SJCRH30 (cell line): ENCODE measurements at regions not wholly inside any gene's neighbourhood (a gene's known extent, or its start where the extent isn't known, plus 50 kb on each side); places are given as distances from the start of the nearest gene placed in this dataset.
"Not testable (repeated sequence)": the region's sequence is repeated elsewhere in the genome, so short reads cannot be mapped to it uniquely, and the experiment has no call there.

Experiments
- DNase-seq, 2 experiments: peaks; one replicate each; pipeline ENCODE4 v3.0.0-alpha.2; 2015 to 2020
- H3K27ac ChIP-seq: fragments of 250-450 bp; sonication (Bioruptor Pico); 2 replicates; pipeline ENCODE4 v1.5.1; 2020; ENCODE audit warnings: mild to moderate bottlenecking, moderate library complexity
- H3K27me3 ChIP-seq: fragments of 250-450 bp; sonication (Bioruptor Pico); 2 replicates; pipeline ENCODE4 v1.5.1; 2020; ENCODE audit warnings: mild to moderate bottlenecking, moderate library complexity
- H3K36me3 ChIP-seq: fragments of 250-450 bp; sonication (Bioruptor Pico); 2 replicates; pipeline ENCODE4 v1.5.1; 2020; ENCODE audit warnings: mild to moderate bottlenecking, moderate library complexity
- H3K4me1 ChIP-seq: fragments of 250-450 bp; sonication (Bioruptor Pico); 2 replicates; pipeline ENCODE4 v1.5.1; 2020; ENCODE audit warnings: mild to moderate bottlenecking, moderate library complexity
- H3K4me3 ChIP-seq: fragments of 250-450 bp; sonication (Bioruptor Pico); 2 replicates; pipeline ENCODE4 v1.5.1; 2020; ENCODE audit warnings: mild to moderate bottlenecking, moderate library complexity
- H3K9me3 ChIP-seq: fragments of 250-450 bp; sonication (Bioruptor Pico); replicated peaks from 2 replicates; pipeline ENCODE4 v1.5.1; 2020; ENCODE audit warnings: mild to moderate bottlenecking, moderate library complexity

DNA sequence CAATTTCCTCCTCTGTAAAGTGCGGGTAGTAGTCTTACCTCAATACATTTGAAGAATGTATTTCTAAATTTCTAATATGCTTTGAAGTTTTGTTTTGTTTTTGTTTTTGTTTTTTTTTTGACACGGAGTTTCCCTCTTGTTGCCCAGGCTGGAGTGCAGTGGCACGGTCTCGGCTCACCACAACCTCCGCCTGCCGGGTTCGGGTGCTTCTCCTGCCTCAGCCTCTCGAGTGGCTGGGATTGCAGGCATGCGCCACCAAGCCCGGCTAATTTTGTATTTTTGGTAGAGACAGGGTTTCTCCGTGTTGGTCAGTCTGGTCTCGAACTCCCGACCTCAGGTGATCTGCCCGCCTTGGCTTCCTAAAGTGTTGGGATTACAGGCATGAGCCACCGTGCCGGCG lies 261.8 kb downstream of the RNF144A start:
- not testable (repeated sequence) for H3K36me3 ChIP-seq, H3K9me3 ChIP-seq, H3K27me3 ChIP-seq, H3K4me3 ChIP-seq, H3K4me1 ChIP-seq, H3K27ac ChIP-seq, DNase-seq

DNA sequence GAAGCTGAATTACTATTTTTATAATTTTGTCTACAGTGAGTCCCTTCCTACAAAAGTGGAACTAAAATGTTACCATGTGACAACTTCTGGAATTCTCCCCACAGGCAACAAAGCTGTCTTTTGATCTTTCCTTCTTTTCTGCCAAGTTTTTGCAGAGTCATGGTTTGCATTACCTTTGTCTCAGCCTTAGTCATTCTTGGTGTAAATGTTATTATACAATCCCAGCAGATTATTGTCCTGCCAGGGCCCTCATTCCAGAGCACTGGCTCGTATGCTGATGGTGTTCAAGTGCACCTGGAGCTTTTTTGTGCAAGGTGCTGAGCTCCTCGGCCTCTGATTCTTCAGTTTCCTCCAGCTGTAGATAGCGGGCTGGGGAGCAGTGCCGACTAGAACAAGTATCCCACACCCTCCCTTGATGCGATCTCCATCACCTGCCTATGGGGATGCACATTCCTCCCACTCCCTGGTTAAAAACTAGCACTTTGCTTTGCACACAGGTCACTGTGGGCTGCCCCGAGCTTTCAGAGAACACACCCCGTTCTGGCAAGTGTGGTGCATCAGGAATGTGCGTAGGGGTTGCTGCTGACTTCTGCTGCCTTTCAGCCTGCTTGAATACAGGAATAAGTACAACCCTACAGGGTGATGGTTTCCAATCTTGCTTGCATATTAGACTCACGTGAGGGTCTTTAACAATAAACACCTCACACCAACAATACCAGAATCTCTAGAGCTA lies 263.6 kb downstream of the RNF144A start:
- H3K27ac ChIP-seq: no peak overlapping the region
- no peaks in the 10 kb centered on the region for H3K27me3 ChIP-seq
- no peaks in the 10 kb centered on the region for H3K4me1 ChIP-seq
- DNase-seq: no peak
- H3K36me3 ChIP-seq: no peaks in the 10 kb centered on the region
- no peaks in the 10 kb centered on the region for H3K9me3 ChIP-seq
- no peak overlapping the region for H3K4me3 ChIP-seq

DNA sequence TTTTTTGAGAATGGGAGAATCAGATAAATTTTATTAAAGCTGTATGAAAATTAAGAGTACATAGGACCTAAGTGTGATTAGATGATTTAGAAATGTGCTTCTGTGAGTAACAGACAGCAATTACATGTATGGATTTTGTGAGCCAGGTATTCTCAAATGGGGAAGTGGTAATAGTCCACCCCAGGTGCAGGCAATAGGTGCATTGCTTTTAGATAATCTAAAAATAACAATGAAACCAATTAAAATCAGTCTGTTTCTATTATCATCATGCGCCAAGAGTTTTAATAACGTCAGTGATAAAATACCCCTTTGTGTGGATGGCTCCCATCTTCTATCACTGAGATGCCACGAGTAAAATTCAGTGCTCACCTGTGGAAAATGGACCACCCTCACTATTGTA lies 265.3 kb downstream of the RNF144A start:
- Histone ChIP-seq H3K27ac (no peak overlapping the region), H3K4me1 (no peaks in the 10 kb centered on the region), H3K4me3 (no peak overlapping the region), H3K27me3 (no peaks in the 10 kb centered on the region), H3K9me3 (no peaks in the 10 kb centered on the region), H3K36me3 (no peaks in the 10 kb centered on the region)
- DNase-seq: no peak

DNA sequence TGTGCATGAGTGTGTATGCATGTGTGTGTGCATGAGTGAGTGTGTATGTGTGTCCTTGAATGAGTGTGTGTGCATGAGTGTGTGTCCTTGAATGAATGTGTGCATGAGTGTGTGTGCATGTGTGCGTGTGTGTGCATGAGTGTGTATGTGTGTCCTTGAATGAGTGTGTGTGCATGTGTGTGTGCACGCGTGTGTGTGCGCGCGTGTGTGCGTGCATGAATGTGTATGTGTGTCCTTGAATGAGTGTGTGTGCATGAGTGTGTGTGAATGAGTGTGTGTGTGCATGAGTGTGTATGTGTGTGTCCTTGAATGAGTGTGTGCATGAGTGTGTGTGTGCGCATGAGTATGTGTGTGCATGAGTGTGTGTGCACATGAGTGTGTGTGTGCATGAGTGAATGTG lies 271.9 kb downstream of the RNF144A start:
- H3K4me1 ChIP-seq: peaks cover 11% of the 10 kb centered on the region
- no peak overlapping the region for H3K27ac ChIP-seq
- H3K9me3 ChIP-seq: peaks cover 3% of the 10 kb centered on the region; the same call in 1 of the 2 replicates
- H3K4me3 ChIP-seq: no peak overlapping the region
- DNase-seq: no peak
- H3K36me3 ChIP-seq: no peaks in the 10 kb centered on the region
- no peaks in the 10 kb centered on the region for H3K27me3 ChIP-seq

DNA sequence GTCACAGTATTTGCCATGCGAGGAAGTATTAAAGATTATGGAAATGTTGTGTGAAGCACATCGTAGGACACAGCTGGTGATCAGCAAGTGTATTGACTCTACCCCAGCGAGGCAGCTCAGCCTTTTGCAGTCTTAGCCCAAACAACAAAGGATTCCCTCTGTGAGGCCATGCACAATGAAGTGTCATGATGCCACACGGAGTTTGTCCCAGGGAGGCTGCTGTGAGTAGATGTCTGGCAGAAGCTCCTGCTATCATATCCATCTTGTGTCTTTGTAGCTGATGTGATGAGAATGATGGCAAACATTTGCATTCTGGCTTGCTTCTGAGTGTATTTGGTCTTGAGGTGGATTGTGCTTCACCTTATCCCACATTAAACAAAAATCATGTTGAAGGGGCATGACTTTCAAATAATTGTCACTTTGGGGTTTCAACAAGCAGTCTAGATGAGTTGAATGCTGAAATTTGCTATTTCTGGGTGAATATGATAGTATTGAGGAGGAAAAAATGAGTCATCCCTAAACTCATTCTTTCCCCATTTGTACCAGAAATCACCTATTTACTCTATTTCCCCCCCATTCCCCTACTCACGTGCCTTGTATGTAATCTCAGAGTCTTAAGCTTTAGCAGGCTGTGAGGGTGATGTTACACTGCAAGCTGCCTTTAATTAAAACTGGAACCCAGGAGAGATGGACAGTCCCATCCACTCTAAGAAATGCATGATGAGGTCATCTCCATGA lies 273.5 kb downstream of the RNF144A start:
- Histone ChIP-seq H3K27ac (no peak overlapping the region), H3K4me3 (no peak overlapping the region), H3K27me3 (no peaks in the 10 kb centered on the region), H3K4me1 (peaks cover 11% of the 10 kb centered on the region), H3K9me3 (peaks cover 3% of the 10 kb centered on the region; the same call in 1 of the 2 replicates), H3K36me3 (no peaks in the 10 kb centered on the region)
- no peak for DNase-seq

DNA sequence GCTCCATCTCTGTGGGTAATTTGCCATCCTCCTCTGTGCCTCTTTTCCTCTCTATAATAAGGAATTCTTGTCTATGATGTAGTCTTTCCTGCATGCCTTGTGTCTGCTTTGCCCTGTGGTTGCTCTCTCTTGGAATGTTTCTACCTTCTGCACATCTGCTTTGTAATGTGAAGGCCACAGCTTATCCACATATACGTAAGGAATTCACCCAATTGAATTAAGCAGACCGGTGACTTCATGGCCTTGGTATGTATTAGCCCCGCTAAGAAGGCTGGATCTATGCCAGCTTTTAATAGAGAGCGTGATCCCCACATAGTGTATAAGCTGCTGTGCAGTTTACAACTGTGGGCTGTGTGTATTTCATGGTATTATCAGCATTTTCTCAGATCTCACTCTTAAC lies 274.7 kb downstream of the RNF144A start:
- peak overlapping the region; percentile 20; the same call in 1 of the 2 replicates for H3K27ac ChIP-seq

DNA sequence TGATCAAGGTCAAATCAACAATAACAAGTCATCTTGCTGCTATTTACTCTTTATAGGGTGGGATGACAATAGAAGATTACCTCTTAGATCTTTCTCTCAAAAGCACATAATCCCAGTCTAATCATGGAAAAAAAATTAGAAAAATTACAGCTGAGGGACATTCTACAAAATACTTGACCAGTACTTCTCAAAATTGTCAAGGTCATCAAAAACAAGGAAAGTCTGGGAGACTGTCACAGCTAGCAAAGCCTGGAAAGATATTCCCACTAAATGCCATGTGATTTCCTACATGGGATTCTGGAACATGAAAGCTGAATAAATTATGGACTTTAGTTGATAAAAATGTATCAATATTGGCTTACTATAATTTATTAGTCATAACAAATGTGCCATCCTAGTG lies 276.2 kb downstream of the RNF144A start:
- Histone ChIP-seq H3K27me3 (no peaks in the 10 kb centered on the region), H3K36me3 (no peaks in the 10 kb centered on the region), H3K4me1 (peaks cover 11% of the 10 kb centered on the region), H3K4me3 (no peak overlapping the region), H3K9me3 (peaks cover 3% of the 10 kb centered on the region; the same call in 1 of the 2 replicates), H3K27ac (no peak overlapping the region)
- no peak for DNase-seq

More for the DNA sequence above, 274.7 kb downstream of the RNF144A start:
- H3K36me3 ChIP-seq: no peaks in the 10 kb centered on the region
- peaks cover 11% of the 10 kb centered on the region for H3K4me1 ChIP-seq
- peaks cover 3% of the 10 kb centered on the region; the same call in 1 of the 2 replicates for H3K9me3 ChIP-seq
- H3K4me3 ChIP-seq: no peak overlapping the region
- DNase-seq: peak; percentile 79
- no peaks in the 10 kb centered on the region for H3K27me3 ChIP-seq

DNA sequence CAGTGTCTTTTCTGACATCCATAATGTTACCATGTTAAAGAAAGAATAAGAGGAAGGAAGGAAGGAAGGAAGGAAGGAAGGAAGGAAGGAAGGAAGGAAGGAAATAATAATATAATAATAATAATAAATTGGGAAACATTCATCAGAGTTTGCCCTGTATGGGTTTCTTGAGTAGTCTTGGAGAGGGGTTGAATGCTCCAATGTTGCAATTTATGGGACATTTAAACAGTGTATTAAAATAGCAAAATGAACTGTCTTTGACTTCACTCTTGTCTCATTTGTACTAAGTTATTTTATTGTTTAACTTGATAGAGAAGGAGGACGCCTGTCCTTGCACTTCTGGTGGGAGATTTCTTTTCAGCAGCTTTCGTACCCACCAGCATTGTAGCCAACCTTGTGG lies 277.7 kb downstream of the RNF144A start:
- Histone ChIP-seq H3K27me3 (no peaks in the 10 kb centered on the region), H3K9me3 (peaks cover 3% of the 10 kb centered on the region; the same call in 1 of the 2 replicates), H3K4me1 (peaks cover 11% of the 10 kb centered on the region), H3K27ac (no peak overlapping the region), H3K36me3 (no peaks in the 10 kb centered on the region), H3K4me3 (no peak overlapping the region)
- DNase-seq: no peak

DNA sequence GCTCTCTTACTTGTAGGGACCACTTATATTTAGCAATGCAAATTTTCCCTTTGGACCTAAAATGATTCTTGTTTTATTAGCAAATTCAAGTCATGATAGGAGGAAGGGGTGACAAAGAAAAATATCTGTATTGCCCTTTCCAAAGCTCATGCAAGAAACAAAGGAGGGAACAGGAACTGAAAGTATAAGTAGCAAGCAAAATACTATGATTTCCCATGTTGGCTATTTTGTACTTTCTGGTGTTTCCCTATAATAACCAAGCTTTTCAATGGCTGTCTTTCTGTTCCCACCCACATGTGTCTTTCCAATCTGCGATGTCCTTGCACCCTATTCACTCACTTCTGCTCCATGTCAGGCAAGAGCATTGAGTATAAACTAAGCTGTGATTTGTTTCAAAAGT lies 279.7 kb downstream of the RNF144A start:
- H3K27me3 ChIP-seq: no peaks in the 10 kb centered on the region
- H3K4me1 ChIP-seq: no peaks in the 10 kb centered on the region; the same call in 1 of the 2 replicates
- no peak for DNase-seq
- H3K36me3 ChIP-seq: no peaks in the 10 kb centered on the region
- H3K27ac ChIP-seq: no peak overlapping the region
- no peaks in the 10 kb centered on the region for H3K9me3 ChIP-seq
- H3K4me3 ChIP-seq: no peak overlapping the region

DNA sequence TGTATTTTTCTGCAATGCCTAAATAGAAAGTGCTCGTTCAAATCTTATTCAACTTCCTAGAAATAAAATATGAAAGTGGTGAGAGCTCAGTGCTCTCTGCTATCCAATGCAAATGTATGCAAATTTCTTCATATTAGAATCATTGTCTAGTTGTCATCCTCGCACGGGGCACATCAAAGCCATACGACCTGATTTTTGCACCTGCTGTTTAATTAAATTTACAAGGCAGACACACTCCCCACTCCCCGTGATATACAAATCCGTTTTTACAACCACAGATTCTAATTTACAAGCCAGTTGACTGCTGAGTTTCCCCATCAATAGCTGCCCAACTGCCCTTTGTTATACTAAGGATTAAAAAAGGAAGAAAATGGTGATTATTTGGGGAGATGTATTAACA lies 284.6 kb downstream of the RNF144A start:
- no peak for DNase-seq
- no peak overlapping the region for H3K27ac ChIP-seq
- no peaks in the 10 kb centered on the region for H3K27me3 ChIP-seq
- H3K9me3 ChIP-seq: no peaks in the 10 kb centered on the region
- H3K4me3 ChIP-seq: no peak overlapping the region
- no peaks in the 10 kb centered on the region for H3K36me3 ChIP-seq
- no peaks in the 10 kb centered on the region for H3K4me1 ChIP-seq

DNA sequence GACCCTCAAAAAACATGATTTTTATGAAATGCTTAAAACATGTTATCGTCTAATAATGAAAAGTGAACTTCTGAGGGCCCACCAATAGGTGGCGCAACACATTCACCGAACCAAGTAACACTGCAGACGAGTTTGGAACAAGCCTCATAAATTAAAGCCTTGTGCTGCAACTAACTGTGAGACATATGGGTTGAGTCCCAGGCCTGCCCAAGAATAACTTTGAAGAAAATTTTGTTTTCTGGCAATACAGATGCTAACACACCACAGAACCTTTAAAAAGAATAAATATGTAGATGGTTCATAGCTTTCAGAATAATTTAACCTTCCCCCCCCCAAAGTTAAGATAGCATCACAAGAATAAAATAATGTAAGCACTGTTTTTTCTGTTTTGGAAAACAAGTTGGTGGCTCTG lies 285.9 kb downstream of the RNF144A start:
- peak; percentile 26 to 73 for DNase-seq
- Histone ChIP-seq H3K4me3 (no peak overlapping the region), H3K4me1 (no peaks in the 10 kb centered on the region), H3K36me3 (no peaks in the 10 kb centered on the region), H3K27ac (no peak overlapping the region), H3K9me3 (no peaks in the 10 kb centered on the region), H3K27me3 (no peaks in the 10 kb centered on the region)

DNA sequence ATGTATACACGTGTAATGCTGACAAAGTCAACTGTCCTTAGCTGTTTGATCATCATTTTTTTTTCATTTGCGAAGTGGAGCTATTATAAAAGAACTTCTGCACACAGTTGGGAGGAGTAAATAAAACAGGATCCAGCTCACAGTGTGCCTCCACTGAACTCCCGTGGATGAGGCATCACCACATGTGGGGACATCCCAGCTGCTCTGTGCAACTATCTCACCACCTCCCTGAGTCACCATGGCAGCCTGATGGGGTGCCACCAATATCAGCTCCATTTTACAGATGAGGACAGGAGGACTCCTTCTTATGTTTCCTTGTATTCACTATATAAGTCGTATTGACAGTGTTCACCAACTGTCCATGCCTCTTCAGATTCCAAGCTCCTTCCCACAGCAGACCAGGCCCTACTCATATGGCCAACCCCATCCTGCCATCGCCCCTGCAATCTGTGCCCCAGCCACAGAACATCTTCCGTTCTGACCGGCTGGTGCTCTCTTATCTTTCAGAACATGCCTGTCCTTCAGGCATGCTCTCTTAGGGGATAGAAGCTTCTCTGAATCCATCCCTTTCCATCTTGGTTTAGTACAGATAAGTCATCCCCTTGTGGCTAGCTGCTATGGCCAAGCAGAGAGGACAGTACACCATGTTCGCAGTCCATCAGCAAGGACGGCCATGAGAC lies 288.1 kb downstream of the RNF144A start:
- no peak overlapping the region for H3K27ac ChIP-seq
- no peak for DNase-seq
- H3K9me3 ChIP-seq: no peaks in the 10 kb centered on the region
- H3K36me3 ChIP-seq: no peaks in the 10 kb centered on the region
- no peaks in the 10 kb centered on the region for H3K27me3 ChIP-seq
- H3K4me3 ChIP-seq: no peak overlapping the region
- H3K4me1 ChIP-seq: no peaks in the 10 kb centered on the region

DNA sequence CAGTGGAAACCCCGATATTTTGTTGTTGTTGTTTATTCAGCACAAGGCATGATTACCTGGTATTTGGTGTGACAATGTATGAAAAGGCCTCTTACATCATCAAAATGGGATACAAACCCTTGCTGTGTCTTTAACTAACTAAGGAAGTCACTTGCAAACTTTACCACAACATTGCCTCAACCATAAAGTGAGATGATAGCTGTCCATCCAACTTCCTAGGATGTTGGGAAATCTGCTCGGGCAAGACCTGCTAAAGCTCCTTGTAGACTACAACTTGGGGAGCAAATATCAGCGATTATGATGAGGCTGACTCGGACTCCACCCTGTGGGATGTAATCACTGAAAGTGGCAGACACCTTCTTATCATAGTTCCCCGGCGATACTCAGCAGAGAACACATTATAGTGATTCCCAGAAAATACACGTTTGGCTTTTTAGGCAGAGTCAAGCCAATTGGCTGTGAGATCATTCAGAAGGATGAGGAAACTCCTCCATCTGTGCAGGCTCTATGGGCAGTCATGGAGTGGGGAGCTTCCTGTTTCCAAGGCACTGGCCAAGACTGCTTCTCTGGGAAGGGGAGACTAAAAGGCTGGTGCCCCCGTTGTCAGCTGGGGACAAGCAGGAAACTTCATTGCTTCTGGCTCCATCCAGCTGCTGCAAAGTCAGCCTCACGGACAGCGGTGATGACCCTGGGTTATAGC lies 289.0 kb downstream of the RNF144A start:
- Histone ChIP-seq H3K36me3 (no peaks in the 10 kb centered on the region), H3K27me3 (no peaks in the 10 kb centered on the region), H3K4me1 (no peaks in the 10 kb centered on the region), H3K9me3 (no peaks in the 10 kb centered on the region), H3K4me3 (no peak overlapping the region), H3K27ac (no peak overlapping the region)
- DNase-seq: no peak

DNA sequence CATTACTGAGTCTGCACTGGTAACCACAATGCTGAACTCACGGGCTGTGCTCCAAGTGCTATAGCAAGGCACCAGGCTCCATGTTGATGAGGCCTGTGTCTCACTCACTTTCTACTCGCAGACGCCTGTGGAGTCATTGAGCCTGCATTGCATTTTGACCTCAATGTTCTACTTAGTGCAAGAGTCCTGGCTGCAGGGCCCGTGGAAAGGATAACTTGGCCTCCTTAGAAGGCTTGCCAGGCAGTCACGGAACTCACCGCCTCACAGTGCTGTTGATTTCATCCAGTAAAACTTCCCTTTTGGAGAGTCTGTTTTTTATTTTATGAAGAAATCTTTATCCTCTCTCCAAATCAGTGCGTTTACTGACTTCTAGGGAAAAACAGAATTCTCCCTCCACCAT lies 290.4 kb downstream of the RNF144A start:
- no peaks in the 10 kb centered on the region for H3K4me1 ChIP-seq
- H3K27ac ChIP-seq: no peak overlapping the region
- no peak overlapping the region for H3K4me3 ChIP-seq
- no peaks in the 10 kb centered on the region for H3K36me3 ChIP-seq
- DNase-seq: no peak
- no peaks in the 10 kb centered on the region for H3K27me3 ChIP-seq
- no peaks in the 10 kb centered on the region for H3K9me3 ChIP-seq
